K562 (cell line): ENCODE measurements at regions not wholly inside any gene's neighbourhood (a gene's known extent, or its start where the extent isn't known, plus 50 kb on each side); places are given as distances from the start of the nearest gene placed in this dataset.

ENCODE experiments used
- RNF2 ChIP-seq: sonication (generic); IDR thresholded peaks from 2 replicates; pipeline ENCODE4 v1.6.1; 2016
- SETDB1 ChIP-seq: IDR thresholded peaks from one replicate; pipeline ENCODE4 v1.6.1; 2012; ENCODE audit warnings: low read length, control low read depth, inconsistent platforms
- ZBTB1 ChIP-seq: sonication (generic); formaldehyde crosslinking; IDR thresholded peaks from 2 replicates; pipeline ENCODE4 v1.8.1; 2023; ENCODE audit warnings: missing genetic modification reagents, low read depth, mild to moderate bottlenecking, borderline replicate concordance
- ZNF232 ChIP-seq: sonication (generic); formaldehyde crosslinking; IDR thresholded peaks from 2 replicates; pipeline ENCODE4 v1.8.0; 2022; ENCODE audit warnings: mild to moderate bottlenecking, missing genetic modification reagents
- ZNF274 ChIP-seq: IDR thresholded peaks from 2 replicates; pipeline ENCODE4 v1.6.1; 2011; ENCODE audit warnings: low read depth, mild to moderate bottlenecking, low read length, moderate library complexity, borderline replicate concordance
- TF ChIP-seq, protein P1 (sequence below): fragments of 250-450 bp; sonication (Bioruptor Pico); IDR thresholded peaks from 2 replicates; pipeline ENCODE4 v1.5.0; 2021; ENCODE audit warnings: mild to moderate bottlenecking, borderline replicate concordance

DNA sequence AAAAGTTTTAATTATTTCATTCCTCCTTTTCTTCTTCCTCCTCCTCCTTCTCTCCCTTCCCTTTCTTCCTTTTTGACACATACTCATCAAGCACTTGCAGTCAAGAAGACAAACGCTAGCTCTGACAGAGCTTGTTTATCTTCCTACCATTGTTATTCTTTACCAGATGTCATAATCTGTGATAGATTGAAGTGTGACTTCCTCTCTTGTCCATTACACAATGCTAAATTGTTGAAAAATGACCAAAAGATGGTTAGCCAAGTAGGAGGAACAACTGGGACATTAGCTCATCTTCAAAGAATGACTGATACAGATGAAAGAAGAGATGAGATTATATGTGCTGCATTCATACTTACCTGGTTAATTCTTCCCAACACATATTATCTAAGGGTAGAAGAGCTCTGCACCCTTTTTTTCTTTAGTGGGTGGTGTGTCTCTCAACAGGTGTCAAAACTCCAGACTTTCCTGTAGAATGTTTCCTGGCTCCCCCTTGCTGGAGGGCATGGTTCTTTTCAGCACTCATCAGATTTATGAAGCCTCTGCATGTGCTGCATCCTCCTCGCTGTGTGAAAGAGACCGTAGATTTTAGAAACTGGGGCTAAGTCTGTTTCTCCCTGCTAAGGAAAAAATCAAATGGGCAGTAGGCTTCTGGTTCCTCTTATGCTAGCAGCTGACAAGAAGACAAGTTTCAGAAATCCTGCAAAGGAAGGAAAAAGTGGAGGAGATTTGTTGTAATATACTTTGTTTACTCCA lies 147.1 kb downstream of the TMX1 start:
- TF ChIP-seq ZNF274 (no peak), ZNF232 (CRISPR knock-in tag) (no peak), SETDB1 (no peak), RNF2 (no peak), ZBTB1 (no peak)
- TF ChIP-seq, protein P1, sequence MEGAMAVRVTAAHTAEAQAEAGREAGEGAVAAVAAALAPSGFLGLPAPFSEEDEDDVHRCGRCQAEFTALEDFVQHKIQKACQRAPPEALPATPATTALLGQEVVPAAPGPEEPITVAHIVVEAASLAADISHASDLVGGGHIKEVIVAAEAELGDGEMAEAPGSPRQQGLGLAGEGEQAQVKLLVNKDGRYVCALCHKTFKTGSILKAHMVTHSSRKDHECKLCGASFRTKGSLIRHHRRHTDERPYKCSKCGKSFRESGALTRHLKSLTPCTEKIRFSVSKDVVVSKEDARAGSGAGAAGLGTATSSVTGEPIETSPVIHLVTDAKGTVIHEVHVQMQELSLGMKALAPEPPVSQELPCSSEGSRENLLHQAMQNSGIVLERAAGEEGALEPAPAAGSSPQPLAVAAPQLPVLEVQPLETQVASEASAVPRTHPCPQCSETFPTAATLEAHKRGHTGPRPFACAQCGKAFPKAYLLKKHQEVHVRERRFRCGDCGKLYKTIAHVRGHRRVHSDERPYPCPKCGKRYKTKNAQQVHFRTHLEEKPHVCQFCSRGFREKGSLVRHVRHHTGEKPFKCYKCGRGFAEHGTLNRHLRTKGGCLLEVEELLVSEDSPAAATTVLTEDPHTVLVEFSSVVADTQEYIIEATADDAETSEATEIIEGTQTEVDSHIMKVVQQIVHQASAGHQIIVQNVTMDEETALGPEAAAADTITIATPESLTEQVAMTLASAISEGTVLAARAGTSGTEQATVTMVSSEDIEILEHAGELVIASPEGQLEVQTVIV (CRISPR knock-in tag), result no peak
